Natural killer cell (primary cell): ENCODE measurements at regions not wholly inside any gene's neighbourhood (a gene's known extent, or its start where the extent isn't known, plus 50 kb on each side); places are given as distances from the start of the nearest gene placed in this dataset.

Experiments used
- ATAC-seq, 3 donors: fragments of 150-1000 bp in 2 of 3; fragments of 200-7000 bp in 1 of 3; cut with Tn5 transposase; 1 replicate in 1 of 3; 2 replicates in 2 of 3; pipeline ENCODE4 v1.10.0; 2021; ENCODE audit warnings: mild to moderate bottlenecking in 2 of 3, moderate library complexity in 2 of 3
- DNase-seq, 2 donors: peaks; one replicate each; pipeline versions ENCODE4 v3.0.0 to v3.0.0-alpha.2; 2013 to 2021; ENCODE audit warnings: mixed read lengths in 1 of 2
- H3K27ac ChIP-seq: one replicate; pipeline ENCODE4 v1.5.1; 2013; ENCODE audit warnings: mild to moderate bottlenecking, low read length
- H3K27me3 ChIP-seq: one replicate; pipeline ENCODE4 v1.6.1; 2013; ENCODE audit warnings: low read length; ENCODE audit not compliant: control insufficient read depth, insufficient read depth
- H3K36me3 ChIP-seq: one replicate; pipeline ENCODE4 v1.6.1; 2013; ENCODE audit warnings: low read length; ENCODE audit not compliant: control insufficient read depth, insufficient read depth
- H3K4me1 ChIP-seq: one replicate; pipeline ENCODE4 v1.6.1; 2013; ENCODE audit warnings: low read length; ENCODE audit not compliant: control insufficient read depth, insufficient read depth
- H3K4me3 ChIP-seq: one replicate; pipeline ENCODE4 v1.5.1; 2013; ENCODE audit warnings: low read length
- H3K9me3 ChIP-seq: one replicate; pipeline ENCODE4 v1.6.1; 2013; ENCODE audit warnings: low read length; ENCODE audit not compliant: control insufficient read depth, insufficient read depth
- H3K27ac Mint-ChIP-seq, 2 donors: one replicate each; pipeline ENCODE4 v1.8.0; 2022; ENCODE audit warnings: mild to moderate bottlenecking in 2 of 2, mixed read lengths in 2 of 2, moderate library complexity in 1 of 2
- H3K27me3 Mint-ChIP-seq, 2 donors: one replicate each; pipeline ENCODE4 v1.8.0; 2022; ENCODE audit warnings: low read depth in 2 of 2, mixed read lengths in 2 of 2
- H3K36me3 Mint-ChIP-seq: one replicate; pipeline ENCODE4 v1.8.0; 2022; ENCODE audit warnings: mixed read lengths
- H3K4me1 Mint-ChIP-seq, 2 donors: one replicate each; pipeline ENCODE4 v1.8.0; 2022; ENCODE audit warnings: mixed read lengths in 2 of 2
- H3K4me3 Mint-ChIP-seq: one replicate; pipeline ENCODE4 v1.8.0; 2022; ENCODE audit warnings: mild to moderate bottlenecking, moderate library complexity, mixed read lengths
- H3K9me3 Mint-ChIP-seq, 2 donors: one replicate each; pipeline ENCODE4 v1.8.0; 2022; ENCODE audit warnings: mixed read lengths in 2 of 2
- CTCF ChIP-seq: fragments of 200-600 bp; IDR thresholded peaks from one replicate; pipeline ENCODE4 v1.8.0; 2022; ENCODE audit warnings: antibody characterized with exemption
- WGBS: methylation state at CpG from one replicate; pipeline ENCODE4 v1.1.7; 2013; ENCODE audit warnings: missing lambda C conversion rate; ENCODE audit not compliant: insufficient coverage; 5-methylcytosine and 5-hydroxymethylcytosine counted together
- intact Hi-C: fragments of 100-400 bp; cut with micrococcal nuclease; formaldehyde crosslinking; loops from one replicate; pipeline ENCODE4 v1.14.2; 2022

GRCh38 chr1:111030590-111030989 lies 66.9 kb upstream of the LRIF1 start:
- intact Hi-C loops: loop anchor here (1.0 to 10.0 kb wide), 2 partner anchors 304 to 374 kb away; no protein-coding TSS in a partner anchor
- H3K4me3 Mint-ChIP-seq: no peak overlapping the region
- Histone ChIP-seq H3K4me1 (no peaks in the 10 kb centered on the region), H3K36me3 (no peaks in the 10 kb centered on the region), H3K27me3 (no peaks in the 10 kb centered on the region), H3K9me3 (no peaks in the 10 kb centered on the region), H3K4me3 (no peak overlapping the region), H3K27ac (no peak overlapping the region)
- H3K9me3 Mint-ChIP-seq: no peaks in the 10 kb centered on the region
- peak; percentile 81 for TF ChIP-seq CTCF
- DNase-seq (peak in 1 of 2 donors; percentile 80), ATAC-seq (peak; percentile 47 to 67 (median 64))
- 55% methylated on average over 1 of the region's 1 CpG for WGBS
- no peaks in the 10 kb centered on the region for H3K4me1 Mint-ChIP-seq
- H3K27me3 Mint-ChIP-seq: peaks cover 27 to 37% of the 10 kb centered on the region in 2 donors
- no peak overlapping the region for H3K27ac Mint-ChIP-seq
- no peaks in the 10 kb centered on the region for H3K36me3 Mint-ChIP-seq

- 83% methylated on average over 4 of the region's 4 CpGs for WGBS
- Mint-ChIP-seq H3K36me3 (no peaks in the 10 kb centered on the region), H3K4me3 (no peak overlapping the region), H3K27ac (no peak overlapping the region), H3K4me1 (no peaks in the 10 kb centered on the region), H3K27me3 (peaks cover 48 to 51% of the 10 kb centered on the region in 2 donors), H3K9me3 (no peaks in the 10 kb centered on the region)
- intact Hi-C loops: no loop called here
- Histone ChIP-seq H3K4me1 (no peaks in the 10 kb centered on the region), H3K27ac (no peak overlapping the region), H3K9me3 (no peaks in the 10 kb centered on the region), H3K4me3 (no peak overlapping the region), H3K36me3 (no peaks in the 10 kb centered on the region), H3K27me3 (peaks cover 18% of the 10 kb centered on the region)
- ATAC-seq (no peak), DNase-seq (no peak)
- TF ChIP-seq CTCF: no peak
Measured at GRCh38 chr1:111025109-111025508, 61.4 kb upstream of the LRIF1 start.

- TF ChIP-seq CTCF: no peak
- Histone ChIP-seq H3K4me3 (no peak overlapping the region), H3K27ac (no peak overlapping the region), H3K27me3 (peaks cover 19% of the 10 kb centered on the region), H3K36me3 (no peaks in the 10 kb centered on the region), H3K9me3 (no peaks in the 10 kb centered on the region), H3K4me1 (no peaks in the 10 kb centered on the region)
- 62% methylated on average over 2 of the region's 3 CpGs for WGBS
- peaks cover 27% of the 10 kb centered on the region for H3K36me3 Mint-ChIP-seq
- peaks cover 0 to 6% of the 10 kb centered on the region in 2 donors for H3K9me3 Mint-ChIP-seq
- intact Hi-C loops: no loop called here
- H3K4me1 Mint-ChIP-seq: no peaks in the 10 kb centered on the region
- no peak overlapping the region for H3K27ac Mint-ChIP-seq
- ATAC-seq (no peak), DNase-seq (no peak)
- peaks cover 36 to 77% of the 10 kb centered on the region in 2 donors for H3K27me3 Mint-ChIP-seq
- H3K4me3 Mint-ChIP-seq: no peak overlapping the region
Measured at GRCh38 chr1:111015222-111015621, 51.5 kb upstream of the LRIF1 start.
